ENCODE measurements at regions not wholly inside any gene's neighbourhood (a gene's known extent, or its start where the extent isn't known, plus 50 kb on each side); places are given as distances from the start of the nearest gene placed in this dataset.

GRCh38 chr20:60274717-60275116, 316.5 kb downstream of the CDH26 start:
- no peak for DNase-seq (ENCODE audit: low read depth)

DNA sequence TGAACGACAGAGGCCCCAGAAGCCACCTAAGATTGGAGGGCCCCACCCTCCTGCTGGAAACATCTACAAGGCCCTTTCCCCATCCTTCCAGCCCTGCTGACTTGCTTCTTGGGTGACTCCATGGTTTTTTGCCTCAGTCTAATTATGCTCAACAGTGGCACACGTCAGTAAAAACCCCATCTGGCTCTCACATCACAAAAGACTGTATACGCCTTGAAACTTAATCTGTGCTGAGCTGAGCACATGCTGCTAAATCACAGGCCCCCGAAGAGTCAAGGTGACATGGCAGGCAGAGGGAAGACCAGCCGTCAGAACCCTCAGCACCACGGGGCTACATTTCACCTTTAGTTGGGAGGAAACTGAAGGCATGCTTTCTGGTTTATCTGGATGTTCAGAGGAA, 323.1 kb downstream of the CDH26 start:
- no peak for DNase-seq (ENCODE audit: low read depth)

GRCh38 chr20:60283281-60283680, 325.1 kb downstream of the CDH26 start:
- no peak for DNase-seq (ENCODE audit: low read depth)

DNA sequence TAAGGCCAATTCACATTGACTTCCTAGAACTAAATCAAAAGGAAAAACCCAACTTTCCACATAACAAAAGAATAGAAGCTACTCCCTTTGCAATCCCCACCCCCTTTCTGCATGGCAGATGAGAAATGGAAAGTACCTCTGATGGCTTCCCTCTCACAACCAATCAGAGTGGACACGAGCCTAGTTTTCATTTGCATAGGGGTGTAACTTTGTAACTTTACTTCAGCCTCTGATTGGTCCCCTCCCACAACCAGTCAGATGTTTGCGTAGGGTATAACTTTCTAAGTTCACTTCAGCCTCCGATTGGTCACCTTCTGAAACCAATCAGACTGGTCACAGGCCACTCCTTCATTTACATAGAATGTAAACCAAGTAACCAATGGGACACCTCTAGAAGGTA, 328.5 kb downstream of the CDH26 start:
- no peak for DNase-seq (ENCODE audit: low read depth)

DNA sequence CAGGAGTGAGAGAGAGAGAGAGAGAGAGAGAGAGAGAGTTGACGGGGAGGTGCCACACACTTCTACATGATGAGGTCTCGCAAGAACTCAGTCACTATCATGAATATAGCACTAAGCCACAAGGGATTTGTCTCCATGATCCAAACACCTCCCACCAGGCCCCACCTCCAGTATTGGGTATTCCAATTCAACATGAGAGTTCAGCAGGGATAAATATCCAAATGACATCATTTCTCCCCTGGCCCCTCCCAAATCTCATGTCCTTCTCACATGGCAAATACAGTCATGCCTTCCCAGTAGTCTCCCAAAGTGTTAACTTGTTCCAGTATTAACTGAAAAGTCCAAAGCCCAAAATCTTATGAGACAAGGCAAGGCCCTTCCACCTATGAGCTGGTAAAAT, 330.7 kb downstream of the CDH26 start:
- DNase-seq (ENCODE audit: low read depth) = no peak

DNA sequence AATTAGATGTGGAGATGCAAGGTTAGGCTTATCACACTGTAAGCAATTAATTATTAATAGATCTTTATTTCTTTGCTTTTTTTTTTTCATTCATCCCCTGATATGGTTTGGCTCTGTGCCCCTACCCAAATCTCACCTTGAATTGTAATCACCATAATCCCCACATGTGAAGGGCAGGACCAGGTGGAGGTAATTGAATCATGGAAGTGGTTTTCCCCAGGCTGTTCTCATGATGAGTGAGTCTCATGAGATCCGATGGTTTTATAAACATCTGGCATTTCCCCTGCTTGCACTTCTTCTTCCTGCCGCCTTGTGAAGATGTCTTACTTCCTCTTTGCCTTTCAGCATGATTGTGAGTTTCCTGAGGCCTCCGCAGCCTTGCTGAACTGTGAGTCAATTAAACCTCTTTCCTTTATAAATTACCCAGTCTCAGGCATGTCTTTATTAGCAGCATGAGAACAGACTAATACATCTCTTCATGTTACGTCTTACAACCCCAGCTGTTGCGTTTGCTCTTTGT, 333.8 kb downstream of the CDH26 start:
- DNase-seq (ENCODE audit: low read depth) = no peak

- no peak for DNase-seq (ENCODE audit: low read depth)
Observed at GRCh38 chr20:60294632-60295031, 336.4 kb downstream of the CDH26 start.

DNA sequence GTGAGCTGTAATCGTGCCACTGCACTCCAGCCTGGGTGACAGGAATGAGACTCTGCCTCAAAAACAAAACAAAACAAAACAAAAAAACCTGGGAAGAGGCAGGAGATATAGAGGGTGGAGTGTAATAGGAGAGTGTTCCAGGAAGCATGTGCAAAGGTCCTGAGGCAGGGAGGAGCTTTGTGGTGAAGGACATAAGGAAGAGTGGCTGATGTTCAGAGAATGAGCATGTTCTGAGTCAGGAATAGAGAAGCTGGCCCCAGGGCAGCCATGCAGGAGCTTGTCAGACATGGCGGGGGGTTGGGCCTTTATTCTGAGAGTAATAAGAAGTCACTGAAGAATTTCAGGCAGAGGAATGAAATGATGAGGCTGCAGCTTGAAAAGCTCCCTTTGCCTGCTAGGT, 337.0 kb downstream of the CDH26 start:
- peak; percentile 2 for DNase-seq (ENCODE audit: low read depth)

DNA sequence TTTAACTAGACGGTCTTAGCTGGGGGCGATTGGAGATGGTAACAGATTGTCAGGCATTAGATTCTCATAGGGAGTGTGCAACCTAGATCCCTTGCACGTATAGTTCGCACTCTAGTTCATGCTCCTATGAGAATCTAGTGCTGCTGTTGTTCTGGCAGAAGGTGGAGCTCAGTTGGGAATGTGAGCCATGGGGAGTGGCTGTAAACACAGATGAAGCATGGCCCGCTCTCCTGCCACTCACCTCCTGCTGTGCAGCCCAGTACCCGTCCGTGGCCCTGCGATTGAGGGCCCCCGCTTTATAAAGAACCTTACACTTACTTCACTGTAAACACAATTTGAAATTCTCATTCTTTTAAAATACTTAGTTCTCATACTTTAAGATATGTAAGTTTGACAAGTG, 339.4 kb downstream of the CDH26 start:
- DNase-seq (ENCODE audit: low read depth) = peak; percentile 3

DNA sequence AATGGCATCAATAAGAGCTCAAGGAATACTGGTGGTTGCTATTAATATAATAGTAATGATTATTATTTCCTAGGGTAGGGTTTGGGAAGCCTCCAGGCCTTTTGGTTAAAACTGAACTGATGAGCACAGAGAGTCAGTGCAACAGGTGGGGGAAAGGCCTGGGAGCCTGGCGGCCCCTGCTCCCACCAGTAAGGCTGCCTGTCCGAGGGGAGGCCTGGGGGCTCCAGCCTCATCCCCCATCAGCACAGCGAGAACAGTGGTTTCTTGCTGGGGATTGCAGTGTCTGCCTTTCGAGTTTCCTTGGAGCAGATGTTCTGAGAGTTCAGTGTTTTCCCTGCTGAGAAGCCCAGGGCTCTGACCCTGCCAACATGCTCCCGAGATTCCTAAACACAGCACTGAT, 340.4 kb downstream of the CDH26 start:
- DNase-seq (ENCODE audit: low read depth) = no peak

DNA sequence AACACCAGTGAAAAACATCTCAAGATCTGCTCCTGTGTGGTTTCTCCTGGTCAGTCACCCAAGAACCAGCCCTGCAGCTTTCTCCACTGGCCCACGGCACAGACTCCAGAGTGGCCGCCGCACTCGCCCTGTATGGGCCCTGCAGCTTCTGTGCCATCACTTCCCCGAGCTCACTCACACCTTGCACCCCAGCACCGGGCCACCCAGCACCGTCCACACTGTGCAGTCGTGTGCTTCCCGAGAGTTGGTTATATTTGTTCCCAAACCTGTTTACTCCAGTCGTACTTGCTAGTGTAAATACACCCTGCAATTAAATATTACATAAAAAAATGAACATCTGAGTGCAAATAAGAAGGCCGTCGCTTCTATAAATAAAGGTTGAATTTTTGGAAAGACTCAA, 341.7 kb downstream of the CDH26 start:
- DNase-seq (ENCODE audit: low read depth) = no peak

GRCh38 chr20:60300374-60300773, 342.2 kb downstream of the CDH26 start:
- DNase-seq (ENCODE audit: low read depth) = no peak

- peak; percentile 5 for DNase-seq (ENCODE audit: low read depth)
Observed at GRCh38 chr20:60302875-60303274, 344.7 kb downstream of the CDH26 start.

GRCh38 chr20:60304026-60304590, 345.9 kb downstream of the CDH26 start:
- no peak for DNase-seq (ENCODE audit: low read depth)

GRCh38 chr20:60304931-60305330, 346.7 kb downstream of the CDH26 start:
- no peak for DNase-seq (ENCODE audit: low read depth)

DNA sequence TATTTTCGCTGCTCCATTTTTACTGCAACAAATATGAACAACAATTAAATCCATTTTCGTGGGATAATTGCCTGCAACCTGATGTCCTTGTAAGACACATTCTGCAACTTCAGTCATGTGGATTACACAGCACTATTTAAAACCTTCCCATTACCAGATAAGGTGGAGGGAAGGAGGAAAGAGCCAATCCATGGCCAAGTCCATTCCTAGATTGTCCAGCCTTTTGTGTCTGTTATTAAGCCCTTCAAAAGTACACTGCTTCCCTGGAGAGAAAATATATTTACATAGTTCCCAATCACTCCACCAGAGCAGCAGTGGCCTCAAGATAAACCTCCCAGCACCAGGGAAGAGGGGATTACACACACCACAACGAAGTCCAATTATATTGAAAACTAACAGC, 347.9 kb downstream of the CDH26 start:
- DNase-seq (ENCODE audit: low read depth) = no peak

- no peak for DNase-seq (ENCODE audit: low read depth)
Observed at GRCh38 chr20:60306551-60306950, 348.3 kb downstream of the CDH26 start.

- no peak for DNase-seq (ENCODE audit: low read depth)
Observed at GRCh38 chr20:60310560-60311349, 352.5 kb downstream of the CDH26 start.

GRCh38 chr20:60313191-60313590, 355.0 kb downstream of the CDH26 start:
- DNase-seq (ENCODE audit: low read depth) = no peak

DNA sequence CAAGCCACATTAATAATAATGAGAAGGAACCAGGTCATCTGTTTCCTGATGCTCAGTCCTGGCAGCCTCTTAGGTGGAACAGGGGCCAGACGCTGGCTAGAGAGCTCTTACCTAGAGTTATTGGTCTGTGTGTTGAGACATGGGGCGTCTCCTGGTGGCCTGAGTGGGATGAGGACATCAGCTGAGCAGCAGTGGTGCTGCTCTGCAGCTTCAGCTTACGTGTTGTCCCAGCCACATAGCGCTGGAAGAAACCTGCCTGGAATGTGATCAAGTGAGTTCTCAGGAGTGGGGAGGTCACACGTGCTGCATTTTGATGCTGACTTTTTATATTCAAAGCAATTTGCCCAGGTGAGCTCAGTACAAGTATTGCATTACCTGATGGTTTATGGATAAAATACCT, 355.4 kb downstream of the CDH26 start:
- no peak for DNase-seq (ENCODE audit: low read depth)

- DNase-seq (ENCODE audit: low read depth) = no peak
Observed at GRCh38 chr20:60314727-60315126, 356.5 kb downstream of the CDH26 start.

- no peak for DNase-seq (ENCODE audit: low read depth)
Observed at GRCh38 chr20:60316476-60317158, 358.4 kb downstream of the CDH26 start.

DNA sequence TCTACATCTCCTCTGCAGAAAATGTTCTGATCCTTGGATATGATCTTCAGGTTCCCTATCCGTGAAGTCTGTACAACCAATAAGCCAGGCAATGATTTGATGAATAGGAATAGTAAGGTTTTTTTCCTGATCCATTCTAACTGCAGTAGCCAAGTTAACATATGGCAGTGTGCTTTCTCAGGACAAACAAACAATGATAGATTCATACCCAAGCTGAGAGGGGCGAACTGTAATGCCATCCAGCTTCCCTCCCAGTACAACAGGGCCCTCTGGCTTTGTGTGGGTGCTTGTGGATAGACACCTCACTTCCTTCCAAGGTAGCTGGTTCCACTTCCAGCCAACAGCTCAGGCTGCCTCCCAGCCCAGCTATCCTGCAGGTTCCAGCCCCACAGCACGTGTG, 359.2 kb downstream of the CDH26 start:
- no peak for DNase-seq (ENCODE audit: low read depth)

All from Daoy (cell line).